HCT116 (cell line): ENCODE measurements at regions not wholly inside any gene's neighbourhood (a gene's known extent, or its start where the extent isn't known, plus 50 kb on each side); places are given as distances from the start of the nearest gene placed in this dataset.

Experiments
- ATAC-seq: fragments of 200-7000 bp; cut with Tn5 transposase; 2 replicates; pipeline ENCODE4 v1.9.1; 2020; ENCODE audit warnings: mild to moderate bottlenecking, moderate library complexity
- BruUV-seq: library from RNA; stranded (reverse); fragments of 400-500 nt; replicated peaks from 2 replicates; lab custom pipeline; 2021; lab: Mats Ljungman, UMichigan
- CTCF ChIA-PET: fragments of 300-600 bp; sonication (Branson Sonifier 250); formaldehyde crosslinking; loops from one replicate; lab custom pipeline; 2021; ENCODE audit warnings: antibody characterized with exemption; lab: Charles Lee
- POLR2A ChIA-PET: fragments of 300-600, 350-600 bp; sonication (Branson Sonifier 250); formaldehyde crosslinking; loops from one replicate; lab custom pipeline; 2021; ENCODE audit warnings: antibody characterized with exemption; lab: Charles Lee
- RAD21 ChIA-PET, 2 experiments: fragments of 300-600 bp; sonication (Branson Sonifier 250); formaldehyde crosslinking; loops; one replicate each; lab custom pipeline; 2023; ENCODE audit warnings: low total read pairs in 2 of 2; ENCODE audit not compliant: uncharacterized antibody in 2 of 2, unreplicated experiment in 2 of 2, low non-redundant PET in 1 of 2; lab: Charles Lee
- DNase-seq: peaks from one replicate; pipeline ENCODE4 v3.0.0-alpha.2; 2010; ENCODE audit warnings: low read depth, low spot score
- H2AFZ ChIP-seq: fragments of 200-600 bp; shearing (Covaris generic), sonication (generic); 2 replicates; pipeline ENCODE4 v1.6.1; 2017; ENCODE audit warnings: low read depth, mixed run types, mixed read lengths, antibody characterized with exemption, low read length; ENCODE audit not compliant: poor library complexity, severe bottlenecking
- H3K27ac ChIP-seq: 2 replicates; pipeline ENCODE4 v1.5.1; 2012; ENCODE audit warnings: low read depth, low read length
- H3K27me3 ChIP-seq: fragments of 200-600 bp; sonication (generic); 2 replicates; pipeline ENCODE4 v1.6.1; 2016; ENCODE audit warnings: mixed run types, low read length, mixed read lengths; ENCODE audit not compliant: insufficient read depth
- H3K36me3 ChIP-seq, 2 experiments: fragments of 200-500 bp in 1 of 2; fragments of 200-600 bp in 1 of 2; sonication (Bioruptor generic) in 1 of 2; sonication (generic) in 1 of 2; 2 replicates each; pipeline versions ENCODE4 v1.5.1 to v1.6.1; 2014 to 2016; ENCODE audit warnings: low read length in 2 of 2, inconsistent platforms in 1 of 2, mixed read lengths in 1 of 2, mixed run types in 1 of 2; ENCODE audit not compliant: insufficient read depth in 2 of 2, control insufficient read depth in 1 of 2
- H3K4me1 ChIP-seq, 2 experiments: fragments of 200-600 bp in 1 of 2; sonication (generic) in 1 of 2; 2 replicates each; pipeline versions ENCODE4 v1.5.1 to v1.6.1; 2012 to 2017; ENCODE audit warnings: low read length in 2 of 2, inconsistent platforms in 1 of 2, mild to moderate bottlenecking in 1 of 2, mixed read lengths in 1 of 2, mixed run types in 1 of 2, moderate library complexity in 1 of 2; ENCODE audit not compliant: insufficient read depth in 2 of 2, control insufficient read depth in 1 of 2
- H3K4me2 ChIP-seq: fragments of 200-600 bp; sonication (generic); 2 replicates; pipeline ENCODE4 v1.6.1; 2017; ENCODE audit warnings: mixed run types, low read length, mixed read lengths
- H3K4me3 ChIP-seq, 2 experiments: fragments of 200-600 bp in 1 of 2; sonication (generic) in 1 of 2; replicated peaks in 1 of 2; 2 replicates each; pipeline ENCODE4 v1.5.1; 2011 to 2016; ENCODE audit warnings: low read length in 2 of 2, control low read depth in 1 of 2, low read depth in 1 of 2, mild to moderate bottlenecking in 1 of 2, mixed read lengths in 1 of 2, mixed run types in 1 of 2
- H3K79me2 ChIP-seq: fragments of 200-600 bp; sonication (generic); 2 replicates; pipeline ENCODE4 v1.6.1; 2017; ENCODE audit warnings: mild to moderate bottlenecking, mixed run types, low read length, moderate library complexity, mixed read lengths; ENCODE audit not compliant: insufficient read depth
- H3K9ac ChIP-seq: fragments of 200-600 bp; sonication (generic); 2 replicates; pipeline ENCODE4 v1.6.1; 2016; ENCODE audit warnings: low read length, mixed read lengths
- H3K9me2 ChIP-seq: fragments of 200-600 bp; sonication (generic), shearing (Covaris generic); 2 replicates; pipeline ENCODE4 v1.6.1; 2017; ENCODE audit warnings: mixed run types, mild to moderate bottlenecking, moderate library complexity; ENCODE audit not compliant: insufficient read depth
- H3K9me3 ChIP-seq, 2 experiments: fragments of 200-500 bp in 1 of 2; fragments of 200-600 bp in 1 of 2; sonication (Bioruptor generic) in 1 of 2; sonication (generic) in 1 of 2; 2 replicates each; pipeline ENCODE4 v1.6.1; 2014 to 2017; ENCODE audit warnings: low read length in 2 of 2, mixed read lengths in 2 of 2, inconsistent platforms in 1 of 2, low read depth in 1 of 2, mild to moderate bottlenecking in 1 of 2, mixed run types in 1 of 2, moderate library complexity in 1 of 2; ENCODE audit not compliant: control insufficient read depth in 1 of 2, insufficient read depth in 1 of 2
- H4K20me1 ChIP-seq: fragments of 200-600 bp; sonication (generic), shearing (Covaris generic); 2 replicates; pipeline ENCODE4 v1.6.1; 2017; ENCODE audit warnings: mixed run types, mild to moderate bottlenecking, moderate library complexity; ENCODE audit not compliant: insufficient read depth
- CBX3 ChIP-seq: IDR thresholded peaks from 2 replicates; pipeline ENCODE4 v1.6.1; 2012; ENCODE audit warnings: low read depth
- EGR1 ChIP-seq: IDR thresholded peaks from 2 replicates; pipeline ENCODE4 v1.6.1; 2012; ENCODE audit warnings: low read depth
- EZH2 ChIP-seq: fragments of 200-600 bp; sonication (generic); IDR thresholded peaks from 2 replicates; pipeline ENCODE4 v1.6.1; 2017; ENCODE audit warnings: antibody characterized with exemption, mixed run types
- EZH2phosphoT487 ChIP-seq: fragments of 200-600 bp; IDR thresholded peaks from 2 replicates; pipeline ENCODE4 v1.6.1; 2018; ENCODE audit warnings: antibody characterized with exemption, borderline replicate concordance
- FOSL1 ChIP-seq: IDR thresholded peaks from 2 replicates; pipeline ENCODE4 v1.6.1; 2012; ENCODE audit warnings: low read depth
- JUND ChIP-seq: IDR thresholded peaks from 2 replicates; pipeline ENCODE4 v1.6.1; 2012
- POLR2A ChIP-seq: IDR thresholded peaks from 2 replicates; pipeline ENCODE4 v1.7.0; 2011; ENCODE audit warnings: borderline replicate concordance; ENCODE audit not compliant: insufficient read depth, insufficient read length; ENCODE audit errors: extremely low read depth
- POLR2AphosphoS5 ChIP-seq: IDR thresholded peaks from 2 replicates; pipeline ENCODE4 v1.6.1; 2011; ENCODE audit warnings: mild to moderate bottlenecking, low read depth, low read length, moderate library complexity
- SIN3A ChIP-seq: IDR thresholded peaks from 2 replicates; pipeline ENCODE4 v1.6.1; 2012; ENCODE audit warnings: low read depth
- SRF ChIP-seq: IDR thresholded peaks from 2 replicates; pipeline ENCODE4 v1.6.1; 2012; ENCODE audit warnings: low read depth
- TCF7L2 ChIP-seq: IDR thresholded peaks from 2 replicates; pipeline ENCODE4 v1.7.0; 2011; ENCODE audit warnings: borderline replicate concordance, inconsistent platforms; ENCODE audit not compliant: insufficient read depth, insufficient read length; ENCODE audit errors: extremely low read depth
- ZFX ChIP-seq: fragments of 450-650 bp; IDR thresholded peaks from 2 replicates; pipeline ENCODE4 v1.6.1; 2017
- ZNF274 ChIP-seq: fragments of 200-500 bp; sonication (Bioruptor generic); IDR thresholded peaks from 2 replicates; pipeline ENCODE4 v1.6.1; 2014; ENCODE audit warnings: mild to moderate bottlenecking, low read depth, low read length, inconsistent platforms
- intact Hi-C: fragments of 100-400 bp; cut with micrococcal nuclease; formaldehyde crosslinking; loops from 2 replicates; pipeline ENCODE4 v1.10.0; 2022
- TF ChIP-seq, protein P1 (sequence below), 3 experiments: fragments of 200-600 bp in 1 of 3; sonication (generic) in 1 of 3; IDR thresholded peaks in 2 of 3; conservative IDR thresholded peaks in 1 of 3; 2 replicates each; pipeline ENCODE4 v1.5.1; 2012 to 2017; ENCODE audit warnings: low read depth in 2 of 3, low read length in 2 of 3, antibody characterized with exemption in 1 of 3, borderline replicate concordance in 1 of 3, control low read depth in 1 of 3, mild to moderate bottlenecking in 1 of 3, mixed read lengths in 1 of 3, mixed run types in 1 of 3, moderate library complexity in 1 of 3; ENCODE audit not compliant: insufficient read depth in 1 of 3
- TF ChIP-seq, protein P2 (sequence below): IDR thresholded peaks from 2 replicates; pipeline ENCODE4 v1.6.1; 2011; ENCODE audit warnings: mild to moderate bottlenecking, low read length, moderate library complexity; ENCODE audit not compliant: insufficient replicate concordance; ENCODE audit errors: extremely low read depth
- TF ChIP-seq, protein P3 (sequence below): IDR thresholded peaks from 2 replicates; pipeline ENCODE4 v1.6.1; 2012
- TF ChIP-seq, protein P4 (sequence below): IDR thresholded peaks from 2 replicates; pipeline ENCODE4 v1.6.1; 2012
- TF ChIP-seq, protein P5 (sequence below): IDR thresholded peaks from 2 replicates; pipeline ENCODE4 v1.6.1; 2012; ENCODE audit warnings: low read depth

DNA sequence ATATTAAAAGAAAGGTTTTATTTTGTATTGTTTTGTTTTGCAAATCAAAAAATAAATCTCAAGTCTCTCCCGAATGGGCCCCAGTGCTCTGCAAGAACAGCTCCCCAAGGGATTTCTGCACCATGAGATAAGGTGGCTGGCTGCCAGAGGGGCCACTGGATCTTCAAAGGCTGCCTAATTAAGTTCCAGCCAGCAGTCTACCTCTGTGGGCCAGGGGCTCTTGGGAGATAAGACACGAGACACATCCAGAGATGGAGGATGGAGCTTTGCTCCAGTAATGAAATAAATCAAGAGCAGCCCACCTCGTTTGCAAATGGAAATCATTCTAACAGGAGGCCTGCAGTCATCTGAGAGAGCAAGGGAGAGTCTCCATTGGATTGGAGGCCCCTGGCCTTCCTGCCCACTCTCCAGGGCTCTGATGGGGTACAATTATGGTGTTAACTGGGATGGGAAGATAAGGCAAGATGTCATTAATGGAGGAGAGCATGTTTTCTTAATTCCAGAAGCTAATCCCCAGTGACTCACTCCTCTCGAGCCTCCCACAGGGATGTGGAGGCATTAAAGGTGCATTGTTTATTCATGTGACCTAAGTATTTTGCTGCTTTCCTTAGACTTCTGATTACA is 155.2 kb upstream of the KAZN start:
- POLR2A ChIA-PET: no interaction called here
- ATAC-seq (no peak), DNase-seq (no peak)
- H3K27ac ChIP-seq: no peak overlapping the region
- RAD21 ChIA-PET: no interaction called here
- H4K20me1 ChIP-seq: no peaks in the 10 kb centered on the region
- H3K27me3 ChIP-seq: peaks cover 25% of the 10 kb centered on the region
- H3K4me3 ChIP-seq: no peak overlapping the region
- H3K9ac ChIP-seq: no peak overlapping the region
- H3K4me1 ChIP-seq: no peaks in the 10 kb centered on the region
- H3K36me3 ChIP-seq: no peaks in the 10 kb centered on the region
- no peak overlapping the region for H2AFZ ChIP-seq
- no peaks in the 10 kb centered on the region for H3K79me2 ChIP-seq
- H3K9me3 ChIP-seq: no peaks in the 10 kb centered on the region
- TF ChIP-seq, protein P1, sequence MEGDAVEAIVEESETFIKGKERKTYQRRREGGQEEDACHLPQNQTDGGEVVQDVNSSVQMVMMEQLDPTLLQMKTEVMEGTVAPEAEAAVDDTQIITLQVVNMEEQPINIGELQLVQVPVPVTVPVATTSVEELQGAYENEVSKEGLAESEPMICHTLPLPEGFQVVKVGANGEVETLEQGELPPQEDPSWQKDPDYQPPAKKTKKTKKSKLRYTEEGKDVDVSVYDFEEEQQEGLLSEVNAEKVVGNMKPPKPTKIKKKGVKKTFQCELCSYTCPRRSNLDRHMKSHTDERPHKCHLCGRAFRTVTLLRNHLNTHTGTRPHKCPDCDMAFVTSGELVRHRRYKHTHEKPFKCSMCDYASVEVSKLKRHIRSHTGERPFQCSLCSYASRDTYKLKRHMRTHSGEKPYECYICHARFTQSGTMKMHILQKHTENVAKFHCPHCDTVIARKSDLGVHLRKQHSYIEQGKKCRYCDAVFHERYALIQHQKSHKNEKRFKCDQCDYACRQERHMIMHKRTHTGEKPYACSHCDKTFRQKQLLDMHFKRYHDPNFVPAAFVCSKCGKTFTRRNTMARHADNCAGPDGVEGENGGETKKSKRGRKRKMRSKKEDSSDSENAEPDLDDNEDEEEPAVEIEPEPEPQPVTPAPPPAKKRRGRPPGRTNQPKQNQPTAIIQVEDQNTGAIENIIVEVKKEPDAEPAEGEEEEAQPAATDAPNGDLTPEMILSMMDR (IDR thresholded peaks at IDR 0.05 in 2 of 3, conservative IDR thresholded peaks at IDR 0.05 in 1 of 3; ENCODE audit: borderline replicate concordance in 1 of 3, insufficient read depth in 1 of 3, low read depth in 2 of 3, low read length in 2 of 3): no peak
- TF ChIP-seq EZH2 (no peak), EZH2phosphoT487 (no peak), TCF7L2 (no peak), FOSL1 (no peak), EGR1 (no peak), ZNF274 (no peak), POLR2A (no peak), POLR2AphosphoS5 (no peak), SRF (no peak), CBX3 (no peak), JUND (no peak), SIN3A (no peak), ZFX (no peak)
- TF ChIP-seq, protein P2, sequence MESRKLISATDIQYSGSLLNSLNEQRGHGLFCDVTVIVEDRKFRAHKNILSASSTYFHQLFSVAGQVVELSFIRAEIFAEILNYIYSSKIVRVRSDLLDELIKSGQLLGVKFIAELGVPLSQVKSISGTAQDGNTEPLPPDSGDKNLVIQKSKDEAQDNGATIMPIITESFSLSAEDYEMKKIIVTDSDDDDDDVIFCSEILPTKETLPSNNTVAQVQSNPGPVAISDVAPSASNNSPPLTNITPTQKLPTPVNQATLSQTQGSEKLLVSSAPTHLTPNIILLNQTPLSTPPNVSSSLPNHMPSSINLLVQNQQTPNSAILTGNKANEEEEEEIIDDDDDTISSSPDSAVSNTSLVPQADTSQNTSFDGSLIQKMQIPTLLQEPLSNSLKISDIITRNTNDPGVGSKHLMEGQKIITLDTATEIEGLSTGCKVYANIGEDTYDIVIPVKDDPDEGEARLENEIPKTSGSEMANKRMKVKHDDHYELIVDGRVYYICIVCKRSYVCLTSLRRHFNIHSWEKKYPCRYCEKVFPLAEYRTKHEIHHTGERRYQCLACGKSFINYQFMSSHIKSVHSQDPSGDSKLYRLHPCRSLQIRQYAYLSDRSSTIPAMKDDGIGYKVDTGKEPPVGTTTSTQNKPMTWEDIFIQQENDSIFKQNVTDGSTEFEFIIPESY: no peak
- TF ChIP-seq, protein P3, sequence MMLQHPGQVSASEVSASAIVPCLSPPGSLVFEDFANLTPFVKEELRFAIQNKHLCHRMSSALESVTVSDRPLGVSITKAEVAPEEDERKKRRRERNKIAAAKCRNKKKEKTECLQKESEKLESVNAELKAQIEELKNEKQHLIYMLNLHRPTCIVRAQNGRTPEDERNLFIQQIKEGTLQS: no peak
- TF ChIP-seq, protein P4, sequence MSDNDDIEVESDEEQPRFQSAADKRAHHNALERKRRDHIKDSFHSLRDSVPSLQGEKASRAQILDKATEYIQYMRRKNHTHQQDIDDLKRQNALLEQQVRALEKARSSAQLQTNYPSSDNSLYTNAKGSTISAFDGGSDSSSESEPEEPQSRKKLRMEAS: no peak
- TF ChIP-seq, protein P5, sequence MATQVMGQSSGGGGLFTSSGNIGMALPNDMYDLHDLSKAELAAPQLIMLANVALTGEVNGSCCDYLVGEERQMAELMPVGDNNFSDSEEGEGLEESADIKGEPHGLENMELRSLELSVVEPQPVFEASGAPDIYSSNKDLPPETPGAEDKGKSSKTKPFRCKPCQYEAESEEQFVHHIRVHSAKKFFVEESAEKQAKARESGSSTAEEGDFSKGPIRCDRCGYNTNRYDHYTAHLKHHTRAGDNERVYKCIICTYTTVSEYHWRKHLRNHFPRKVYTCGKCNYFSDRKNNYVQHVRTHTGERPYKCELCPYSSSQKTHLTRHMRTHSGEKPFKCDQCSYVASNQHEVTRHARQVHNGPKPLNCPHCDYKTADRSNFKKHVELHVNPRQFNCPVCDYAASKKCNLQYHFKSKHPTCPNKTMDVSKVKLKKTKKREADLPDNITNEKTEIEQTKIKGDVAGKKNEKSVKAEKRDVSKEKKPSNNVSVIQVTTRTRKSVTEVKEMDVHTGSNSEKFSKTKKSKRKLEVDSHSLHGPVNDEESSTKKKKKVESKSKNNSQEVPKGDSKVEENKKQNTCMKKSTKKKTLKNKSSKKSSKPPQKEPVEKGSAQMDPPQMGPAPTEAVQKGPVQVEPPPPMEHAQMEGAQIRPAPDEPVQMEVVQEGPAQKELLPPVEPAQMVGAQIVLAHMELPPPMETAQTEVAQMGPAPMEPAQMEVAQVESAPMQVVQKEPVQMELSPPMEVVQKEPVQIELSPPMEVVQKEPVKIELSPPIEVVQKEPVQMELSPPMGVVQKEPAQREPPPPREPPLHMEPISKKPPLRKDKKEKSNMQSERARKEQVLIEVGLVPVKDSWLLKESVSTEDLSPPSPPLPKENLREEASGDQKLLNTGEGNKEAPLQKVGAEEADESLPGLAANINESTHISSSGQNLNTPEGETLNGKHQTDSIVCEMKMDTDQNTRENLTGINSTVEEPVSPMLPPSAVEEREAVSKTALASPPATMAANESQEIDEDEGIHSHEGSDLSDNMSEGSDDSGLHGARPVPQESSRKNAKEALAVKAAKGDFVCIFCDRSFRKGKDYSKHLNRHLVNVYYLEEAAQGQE: no peak
- TF ChIP-seq, all 23 proteins: peak for 0
- H3K9me2 ChIP-seq: no peaks in the 10 kb centered on the region
- BruUV-seq: no TSS peak
- intact Hi-C loops: no loop called here
- CTCF ChIA-PET: no interaction called here
- no peak overlapping the region for H3K4me2 ChIP-seq
